HG03064 (cell line): ENCODE measurements at regions not wholly inside any gene's neighbourhood (a gene's known extent, or its start where the extent isn't known, plus 50 kb on each side); places are given as distances from the start of the nearest gene placed in this dataset.

ENCODE experiments used
- ATAC-seq: cut with Tn5 transposase; IDR thresholded peaks from one replicate; pipeline ENCODE4 v1.9.1; 2021; ENCODE audit warnings: low read depth; ENCODE audit not compliant: unreplicated experiment

GRCh38 chr10:131478377-131478989 is 167.0 kb upstream of the TCERG1L start:
- no peak for ATAC-seq

DNA sequence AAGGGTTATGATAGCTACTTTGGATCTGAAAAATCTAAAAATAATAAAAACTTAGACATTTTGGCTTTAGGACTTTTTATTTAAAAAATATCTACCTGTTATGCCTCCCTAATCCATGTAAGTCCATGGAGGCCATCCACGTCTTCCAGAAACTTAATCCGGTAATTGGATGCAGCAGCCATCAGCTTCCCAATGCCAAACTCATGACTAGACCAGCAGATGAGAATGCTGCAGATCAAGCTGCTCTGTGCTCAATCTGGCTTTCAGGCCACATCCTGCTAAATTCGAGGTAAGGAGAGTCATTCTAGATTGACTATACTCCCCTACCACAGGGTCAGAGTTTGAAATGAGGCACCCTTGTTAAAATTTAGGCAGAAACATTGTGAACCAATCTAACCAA is 168.5 kb upstream of the TCERG1L start:
- no peak for ATAC-seq

GRCh38 chr10:131480861-131481260 is 169.3 kb upstream of the TCERG1L start:
- no peak for ATAC-seq

- no peak for ATAC-seq
Observed at GRCh38 chr10:131485732-131486131, 174.2 kb upstream of the TCERG1L start.

DNA sequence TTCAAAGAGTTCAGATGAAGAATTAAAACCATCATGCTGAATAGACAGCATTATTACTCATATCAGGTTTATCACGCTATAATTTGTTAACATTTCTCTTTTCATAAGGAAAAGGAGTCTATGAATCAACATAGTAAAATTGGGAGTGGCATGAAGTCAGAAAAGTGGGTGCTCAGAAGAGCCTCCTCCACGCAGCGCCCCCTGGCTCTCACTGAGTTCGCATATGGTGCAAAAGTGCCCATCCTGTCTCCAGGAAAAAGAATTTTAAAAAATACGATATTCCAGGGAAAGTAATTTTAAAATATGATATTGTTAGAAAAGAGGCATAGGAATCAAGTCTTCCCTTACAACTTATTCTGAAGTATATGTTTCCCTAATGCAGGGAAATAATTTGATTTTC is 176.3 kb upstream of the TCERG1L start:
- ATAC-seq, result no peak

- no peak for ATAC-seq
Observed at GRCh38 chr10:131490991-131491594, 179.6 kb upstream of the TCERG1L start.

DNA sequence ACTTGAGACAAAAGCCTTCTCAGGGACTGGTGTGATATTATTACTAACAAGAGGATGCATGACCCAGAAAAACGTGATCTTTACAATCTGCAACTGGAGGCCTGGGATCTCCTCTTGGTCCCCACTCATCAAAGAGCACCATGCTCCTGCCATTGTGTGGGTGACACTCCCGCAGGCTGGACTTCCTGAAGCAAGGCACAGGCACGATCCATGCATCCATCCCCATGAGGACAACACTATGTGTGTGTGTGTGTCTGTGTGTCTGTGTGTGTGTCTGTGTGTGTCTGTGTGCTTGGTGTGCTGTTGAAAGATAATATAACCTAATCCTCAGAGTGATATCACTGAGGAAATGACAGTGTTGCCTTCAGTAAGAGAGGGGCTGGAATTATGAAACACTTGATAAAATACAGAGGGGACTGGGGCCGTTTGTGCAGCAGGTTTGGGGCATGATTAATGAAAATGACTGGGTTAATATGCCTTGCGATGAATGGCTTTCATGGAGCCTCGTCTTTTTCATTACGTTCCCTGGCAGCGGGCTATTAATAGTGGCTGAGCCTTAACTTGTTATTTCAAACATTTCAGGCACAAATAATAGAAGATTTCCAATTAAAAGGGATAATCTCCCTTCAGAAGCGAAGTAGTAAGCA is 180.8 kb upstream of the TCERG1L start:
- no peak for ATAC-seq

- ATAC-seq, result no peak
Observed at GRCh38 chr10:131493432-131493831, 181.9 kb upstream of the TCERG1L start.

DNA sequence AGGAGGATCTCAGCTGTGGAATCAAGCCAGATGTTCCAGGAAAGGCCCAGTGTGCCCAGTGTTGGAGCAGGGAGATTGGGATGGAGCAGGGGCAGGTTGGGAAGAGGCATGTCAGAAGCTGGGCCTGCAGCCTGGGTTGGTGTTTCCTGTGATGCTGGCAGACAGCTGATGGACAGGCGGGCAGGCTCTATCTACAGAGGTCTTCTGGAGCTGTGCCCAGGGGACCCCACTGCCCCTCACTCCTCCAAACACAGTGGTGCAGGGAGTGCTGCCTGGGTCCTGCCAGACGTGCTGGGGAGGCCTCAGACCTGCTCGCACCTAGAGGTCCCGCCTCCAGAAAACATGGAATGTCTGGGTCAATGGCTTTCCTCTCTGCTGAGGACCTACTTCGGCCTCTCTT is 182.9 kb upstream of the TCERG1L start:
- ATAC-seq, result no peak

DNA sequence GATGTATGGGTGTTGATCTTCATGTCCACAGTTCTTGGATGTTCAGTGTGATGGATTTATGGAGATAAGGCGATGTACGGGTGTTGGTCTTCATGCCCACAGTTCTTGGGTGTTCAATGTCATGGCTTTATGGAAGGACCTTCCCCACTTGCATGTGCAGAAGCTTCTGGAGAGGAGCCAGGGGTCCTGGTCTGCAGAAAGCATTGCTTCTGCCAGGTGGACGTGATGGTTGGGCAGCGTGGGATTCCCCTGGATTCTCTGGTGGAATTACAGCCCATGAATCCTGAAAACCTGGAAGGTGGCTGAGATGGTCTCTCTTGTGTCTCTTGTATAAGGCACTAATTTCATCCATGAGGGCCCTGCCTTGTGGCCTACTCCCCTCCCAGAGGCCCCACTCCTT is 183.7 kb upstream of the TCERG1L start:
- ATAC-seq, result no peak

DNA sequence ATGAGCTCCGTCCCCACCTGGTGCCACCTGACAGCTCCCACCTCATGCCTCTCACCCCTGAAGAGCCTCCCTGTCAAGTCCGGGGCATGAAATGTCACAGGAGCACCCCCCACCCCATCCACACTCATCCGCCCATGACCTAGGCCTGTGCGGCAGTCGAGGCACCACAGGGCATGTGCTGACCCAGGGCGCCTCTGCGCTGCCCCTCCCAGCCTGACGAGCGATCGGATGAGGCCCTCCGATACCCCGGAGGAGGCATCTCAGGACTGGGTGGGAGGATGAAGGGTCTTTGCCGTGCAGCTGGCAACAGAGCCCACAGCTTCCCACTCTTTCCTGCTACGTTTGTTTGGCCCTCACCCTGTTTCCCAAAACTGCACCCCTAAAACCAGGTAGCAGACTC is 184.4 kb upstream of the TCERG1L start:
- no peak for ATAC-seq

DNA sequence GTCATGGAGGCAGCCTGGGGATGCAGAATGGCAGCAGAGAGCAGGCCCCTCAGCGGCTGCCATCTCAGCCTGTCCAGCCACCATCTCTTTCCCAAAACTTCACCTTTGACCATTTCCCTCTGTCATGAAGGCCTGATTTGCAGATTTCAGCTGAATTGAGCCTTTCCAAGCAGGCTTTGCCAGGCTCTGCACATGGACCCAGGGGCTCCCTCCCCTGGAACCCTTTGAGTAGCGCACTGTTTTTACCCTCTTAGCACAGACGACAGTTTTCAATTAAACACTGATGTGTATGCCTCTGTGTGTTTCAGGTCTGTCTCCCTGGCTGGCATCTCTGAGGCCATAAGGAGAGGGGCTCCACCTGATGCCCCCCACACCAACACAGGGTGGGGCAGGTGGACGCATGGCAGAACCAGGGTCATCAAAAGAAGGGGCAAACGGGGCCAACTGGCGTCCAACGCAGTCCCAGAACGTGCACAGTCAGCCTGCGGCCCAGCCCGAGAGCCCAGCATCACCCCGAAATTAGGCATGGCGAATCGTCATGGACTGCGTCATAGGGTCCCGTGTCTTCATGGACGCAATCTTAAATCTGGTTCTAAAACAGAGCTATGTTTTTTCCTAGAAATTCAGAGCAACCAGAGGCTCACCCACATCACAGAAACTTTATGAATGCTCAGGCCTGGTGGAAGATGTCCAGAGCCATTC is 185.0 kb upstream of the TCERG1L start:
- no peak for ATAC-seq

- no peak for ATAC-seq
Observed at GRCh38 chr10:131499566-131499965, 188.0 kb upstream of the TCERG1L start.

- ATAC-seq, result no peak
Observed at GRCh38 chr10:131500181-131500580, 188.7 kb upstream of the TCERG1L start.

- ATAC-seq, result no peak
Observed at GRCh38 chr10:131500892-131501291, 189.4 kb upstream of the TCERG1L start.

GRCh38 chr10:131503992-131504391 is 192.5 kb upstream of the TCERG1L start:
- ATAC-seq, result no peak

- no peak for ATAC-seq
Observed at GRCh38 chr10:131511391-131511790, 199.9 kb upstream of the TCERG1L start.

DNA sequence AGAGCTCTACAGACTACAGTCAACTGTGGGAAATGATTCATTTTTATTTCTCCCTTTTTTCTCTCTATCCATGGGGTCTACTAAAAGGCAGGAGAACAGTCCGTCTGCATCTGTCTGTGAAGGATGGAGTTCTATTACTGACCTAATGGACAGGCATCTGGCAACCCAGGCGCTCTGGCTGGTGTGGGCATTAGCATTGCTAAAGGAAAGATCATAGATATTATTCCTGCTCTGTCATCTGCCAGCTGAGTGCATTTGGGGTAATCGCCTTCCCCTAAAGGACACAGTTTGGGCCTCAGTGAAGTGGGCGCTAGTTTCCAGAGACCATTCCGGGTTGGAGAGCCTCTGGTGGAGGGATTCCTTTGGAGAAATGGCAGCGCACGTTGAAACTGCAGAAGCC is 201.3 kb upstream of the TCERG1L start:
- ATAC-seq, result no peak

GRCh38 chr10:131513445-131513844 is 201.9 kb upstream of the TCERG1L start:
- no peak for ATAC-seq

GRCh38 chr10:131513901-131514300 is 202.4 kb upstream of the TCERG1L start:
- no peak for ATAC-seq

GRCh38 chr10:131514454-131514853 is 202.9 kb upstream of the TCERG1L start:
- ATAC-seq, result no peak

DNA sequence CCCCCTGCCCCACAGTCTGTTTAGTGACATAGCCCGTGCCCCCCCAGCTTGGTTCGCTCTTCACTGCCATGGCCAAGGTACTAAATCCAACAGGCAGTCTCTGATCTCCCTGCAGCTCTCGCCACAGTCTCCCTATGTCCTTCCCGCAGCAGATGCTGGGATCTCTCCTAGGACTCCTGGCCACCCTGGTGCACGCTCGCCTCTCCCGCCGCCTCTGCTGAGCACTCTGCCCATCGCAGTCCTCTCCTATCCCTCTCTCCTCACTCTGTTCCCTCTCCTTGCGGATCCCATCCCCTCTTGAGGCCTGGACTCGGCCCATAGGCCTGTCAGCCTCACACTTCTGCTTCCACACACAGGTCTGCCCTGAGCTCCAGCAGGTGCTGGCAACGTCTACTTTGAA is 204.8 kb upstream of the TCERG1L start:
- ATAC-seq, result no peak
